Liver (tissue), 3 donors: ENCODE measurements at regions not wholly inside any gene's neighbourhood (a gene's known extent, or its start where the extent isn't known, plus 50 kb on each side); places are given as distances from the start of the nearest gene placed in this dataset.

Source experiments
- ATF3 ChIP-seq: IDR thresholded peaks from 2 replicates; pipeline ENCODE4 v1.6.1; 2016; ENCODE audit warnings: antibody characterized with exemption
- CTCF ChIP-seq: fragments of 150-350 bp; IDR thresholded peaks from 2 replicates; pipeline ENCODE4 v1.5.1; 2017; ENCODE audit warnings: improper control_type of control experiment, low read depth, low read length; ENCODE audit not compliant: missing input control
- EGR1 ChIP-seq, 2 donors: IDR thresholded peaks; 2 replicates each; pipeline ENCODE4 v1.6.1; 2016 to 2018; ENCODE audit warnings: antibody characterized with exemption in 2 of 2, low read depth in 2 of 2
- RAD21 ChIP-seq, 2 donors: IDR thresholded peaks; 2 replicates each; pipeline ENCODE4 v1.6.1; 2016; ENCODE audit warnings: antibody characterized with exemption in 2 of 2, mild to moderate bottlenecking in 2 of 2
- SP1 ChIP-seq: IDR thresholded peaks from 2 replicates; pipeline ENCODE4 v1.6.1; 2018; ENCODE audit warnings: antibody characterized with exemption, mild to moderate bottlenecking
- TF ChIP-seq, protein P1 (sequence below): IDR thresholded peaks from 2 replicates; pipeline ENCODE4 v1.6.1; 2016; ENCODE audit warnings: antibody characterized with exemption, mild to moderate bottlenecking
- donor health status: healthy.
- donor health status: healthy.

GRCh38 chr3:64410226-64410625 lies 185.0 kb upstream of the PRICKLE2 start:
- TF ChIP-seq CTCF, result no peak
- TF ChIP-seq SP1, result no peak
- no peak for TF ChIP-seq RAD21 (IDR thresholded peaks at IDR 0.05)
- TF ChIP-seq, protein P1, sequence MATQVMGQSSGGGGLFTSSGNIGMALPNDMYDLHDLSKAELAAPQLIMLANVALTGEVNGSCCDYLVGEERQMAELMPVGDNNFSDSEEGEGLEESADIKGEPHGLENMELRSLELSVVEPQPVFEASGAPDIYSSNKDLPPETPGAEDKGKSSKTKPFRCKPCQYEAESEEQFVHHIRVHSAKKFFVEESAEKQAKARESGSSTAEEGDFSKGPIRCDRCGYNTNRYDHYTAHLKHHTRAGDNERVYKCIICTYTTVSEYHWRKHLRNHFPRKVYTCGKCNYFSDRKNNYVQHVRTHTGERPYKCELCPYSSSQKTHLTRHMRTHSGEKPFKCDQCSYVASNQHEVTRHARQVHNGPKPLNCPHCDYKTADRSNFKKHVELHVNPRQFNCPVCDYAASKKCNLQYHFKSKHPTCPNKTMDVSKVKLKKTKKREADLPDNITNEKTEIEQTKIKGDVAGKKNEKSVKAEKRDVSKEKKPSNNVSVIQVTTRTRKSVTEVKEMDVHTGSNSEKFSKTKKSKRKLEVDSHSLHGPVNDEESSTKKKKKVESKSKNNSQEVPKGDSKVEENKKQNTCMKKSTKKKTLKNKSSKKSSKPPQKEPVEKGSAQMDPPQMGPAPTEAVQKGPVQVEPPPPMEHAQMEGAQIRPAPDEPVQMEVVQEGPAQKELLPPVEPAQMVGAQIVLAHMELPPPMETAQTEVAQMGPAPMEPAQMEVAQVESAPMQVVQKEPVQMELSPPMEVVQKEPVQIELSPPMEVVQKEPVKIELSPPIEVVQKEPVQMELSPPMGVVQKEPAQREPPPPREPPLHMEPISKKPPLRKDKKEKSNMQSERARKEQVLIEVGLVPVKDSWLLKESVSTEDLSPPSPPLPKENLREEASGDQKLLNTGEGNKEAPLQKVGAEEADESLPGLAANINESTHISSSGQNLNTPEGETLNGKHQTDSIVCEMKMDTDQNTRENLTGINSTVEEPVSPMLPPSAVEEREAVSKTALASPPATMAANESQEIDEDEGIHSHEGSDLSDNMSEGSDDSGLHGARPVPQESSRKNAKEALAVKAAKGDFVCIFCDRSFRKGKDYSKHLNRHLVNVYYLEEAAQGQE, result no peak
- no peak for TF ChIP-seq ATF3
- no peak for TF ChIP-seq EGR1 (IDR thresholded peaks at IDR 0.05; ENCODE audit: low read depth in 2 of 2)
